Ovary (tissue), 7 donors: ENCODE measurements at regions not wholly inside any gene's neighbourhood (a gene's known extent, or its start where the extent isn't known, plus 50 kb on each side); places are given as distances from the start of the nearest gene placed in this dataset.

Source experiments
- DNase-seq, 5 donors: peaks; one replicate each; pipeline ENCODE4 v3.0.0-alpha.2; 2019 to 2020
- H3K27ac ChIP-seq, 2 donors: fragments of 200-600 bp; one replicate each; pipeline versions ENCODE4 v1.5.1 to v1.8.0; 2019 to 2022
- H3K27me3 ChIP-seq: fragments of 200-600 bp; one replicate; pipeline ENCODE4 v1.8.0; 2022
- H3K36me3 ChIP-seq: fragments of 200-600 bp; sonication (generic); one replicate; pipeline ENCODE4 v1.5.1; 2019
- H3K4me1 ChIP-seq: one replicate; pipeline ENCODE4 v1.8.1; 2013; ENCODE audit warnings: mild to moderate bottlenecking, moderate library complexity; ENCODE audit not compliant: insufficient read depth
- H3K4me3 ChIP-seq: fragments of 200-600 bp; sonication (generic); one replicate; pipeline ENCODE4 v1.5.1; 2017
- H3K9me3 ChIP-seq, 2 donors: fragments of 200-600 bp in 1 of 2; sonication (generic) in 1 of 2; one replicate each; pipeline versions ENCODE4 v1.5.1 to v1.8.1; 2013 to 2019; ENCODE audit warnings: mild to moderate bottlenecking in 1 of 2, moderate library complexity in 1 of 2
- EP300 ChIP-seq: sonication (generic); formaldehyde crosslinking; IDR thresholded peaks from one replicate; pipeline ENCODE4 v1.6.1; 2017; ENCODE audit warnings: antibody characterized with exemption
- POLR2A ChIP-seq: fragments of 450-650 bp; IDR thresholded peaks from one replicate; pipeline ENCODE4 v1.6.1; 2017; ENCODE audit warnings: antibody characterized with exemption, mild to moderate bottlenecking, moderate library complexity
- WGBS, 3 donors: extraction: QIAGEN DNeasy Blood & Tissue Kit in 1 of 3; methylation state at CpG; one replicate each; pipeline versions ENCODE4 v1.1.5 to v1.1.7; 2013 to 2017; 5-methylcytosine and 5-hydroxymethylcytosine counted together
- intact Hi-C, 4 donors: fragments of 100-400 bp; cut with DNase I; formaldehyde crosslinking; loops; one replicate each; pipeline versions ENCODE4 v1.11.0 to v1.15.1; 2022 to 2023
- TF ChIP-seq, protein P1 (sequence below), 3 donors: fragments of 450-650 bp in 2 of 3; fragments of 200-600 bp in 1 of 3; IDR thresholded peaks; one replicate each; pipeline versions ENCODE4 v1.5.1 to v1.8.0; 2016 to 2022; ENCODE audit warnings: antibody characterized with exemption in 3 of 3, mild to moderate bottlenecking in 1 of 3
- donor health status: DM: no; HTN: no; CAD: no; lungs with moderate emphysema.
- donor health status: DM: no; HTN: no; CAD: no.
- donor health status: Bipolar disorder and iron deficiency.
- donor health status: DM: no; HTN: no; CAD: no.
- donor health status: DM: yes; HTN: yes; CAD: no.

DNA sequence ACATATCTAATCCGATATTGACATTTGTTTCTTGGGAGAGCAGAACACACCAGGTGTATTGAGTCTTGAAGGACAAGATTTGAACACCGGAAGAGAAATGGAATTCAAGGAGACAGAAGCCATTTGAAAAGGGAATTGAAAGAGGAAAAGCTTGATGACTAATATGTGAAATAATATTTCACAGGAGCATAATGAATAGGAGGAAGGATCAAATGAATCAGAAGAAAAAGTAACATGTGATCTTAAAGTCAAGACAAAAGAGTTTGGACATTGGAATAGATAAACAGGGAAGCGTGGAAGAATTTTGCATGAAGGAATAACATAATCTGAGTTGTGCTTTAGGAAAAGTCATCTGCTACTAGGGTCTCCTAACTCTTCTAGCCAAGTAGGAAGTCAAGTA lies 145.5 kb upstream of the PDHA2 start:
- Histone ChIP-seq H3K27ac (no peak overlapping the region), H3K9me3 (no peaks in the 10 kb centered on the region), H3K4me1 (no peaks in the 10 kb centered on the region), H3K4me3 (no peak overlapping the region), H3K36me3 (no peaks in the 10 kb centered on the region), H3K27me3 (no peaks in the 10 kb centered on the region)
- TF ChIP-seq, protein P1, sequence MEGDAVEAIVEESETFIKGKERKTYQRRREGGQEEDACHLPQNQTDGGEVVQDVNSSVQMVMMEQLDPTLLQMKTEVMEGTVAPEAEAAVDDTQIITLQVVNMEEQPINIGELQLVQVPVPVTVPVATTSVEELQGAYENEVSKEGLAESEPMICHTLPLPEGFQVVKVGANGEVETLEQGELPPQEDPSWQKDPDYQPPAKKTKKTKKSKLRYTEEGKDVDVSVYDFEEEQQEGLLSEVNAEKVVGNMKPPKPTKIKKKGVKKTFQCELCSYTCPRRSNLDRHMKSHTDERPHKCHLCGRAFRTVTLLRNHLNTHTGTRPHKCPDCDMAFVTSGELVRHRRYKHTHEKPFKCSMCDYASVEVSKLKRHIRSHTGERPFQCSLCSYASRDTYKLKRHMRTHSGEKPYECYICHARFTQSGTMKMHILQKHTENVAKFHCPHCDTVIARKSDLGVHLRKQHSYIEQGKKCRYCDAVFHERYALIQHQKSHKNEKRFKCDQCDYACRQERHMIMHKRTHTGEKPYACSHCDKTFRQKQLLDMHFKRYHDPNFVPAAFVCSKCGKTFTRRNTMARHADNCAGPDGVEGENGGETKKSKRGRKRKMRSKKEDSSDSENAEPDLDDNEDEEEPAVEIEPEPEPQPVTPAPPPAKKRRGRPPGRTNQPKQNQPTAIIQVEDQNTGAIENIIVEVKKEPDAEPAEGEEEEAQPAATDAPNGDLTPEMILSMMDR (IDR thresholded peaks at IDR 0.05), result no peak
- TF ChIP-seq EP300 (no peak), POLR2A (no peak)
- intact Hi-C loops, result no loop called here
- DNase-seq, result no peak
- 90 to 92% (median 92%) methylated on average over 3 of the region's 3 CpGs for WGBS, 3 donors

DNA sequence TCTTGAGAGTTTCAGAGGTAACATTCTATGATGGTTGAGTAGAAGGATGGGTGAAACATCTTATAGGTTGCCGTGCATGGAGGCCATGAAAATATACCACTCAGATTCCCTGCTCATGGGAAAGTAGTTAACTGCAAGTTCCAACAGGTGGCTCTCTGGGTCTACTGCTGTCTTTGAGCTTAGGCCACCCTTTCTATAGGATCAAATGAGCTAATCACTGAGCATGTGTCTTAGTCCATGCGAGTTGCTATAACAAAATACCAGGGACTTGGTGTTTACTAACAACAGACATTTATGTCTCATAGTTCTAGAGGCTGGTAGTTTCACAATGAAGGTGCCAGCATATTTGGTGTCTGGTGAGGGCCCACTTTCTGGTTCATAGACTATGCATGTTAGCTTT lies 144.8 kb upstream of the UNC5C start:
- TF ChIP-seq POLR2A (no peak), EP300 (no peak)
- TF ChIP-seq, protein P1 (IDR thresholded peaks at IDR 0.05), result no peak
- no peaks in the 10 kb centered on the region for H3K27me3 ChIP-seq
- H3K4me1 ChIP-seq, result no peaks in the 10 kb centered on the region
- DNase-seq, result no peak
- H3K27ac ChIP-seq, result no peak overlapping the region
- 48 to 72% (median 67%) methylated on average over 2 of the region's 2 CpGs for WGBS, 3 donors
- intact Hi-C loops, result no loop called here
- no peak overlapping the region for H3K4me3 ChIP-seq
- H3K36me3 ChIP-seq, result no peaks in the 10 kb centered on the region
- H3K9me3 ChIP-seq, result no peaks in the 10 kb centered on the region

DNA sequence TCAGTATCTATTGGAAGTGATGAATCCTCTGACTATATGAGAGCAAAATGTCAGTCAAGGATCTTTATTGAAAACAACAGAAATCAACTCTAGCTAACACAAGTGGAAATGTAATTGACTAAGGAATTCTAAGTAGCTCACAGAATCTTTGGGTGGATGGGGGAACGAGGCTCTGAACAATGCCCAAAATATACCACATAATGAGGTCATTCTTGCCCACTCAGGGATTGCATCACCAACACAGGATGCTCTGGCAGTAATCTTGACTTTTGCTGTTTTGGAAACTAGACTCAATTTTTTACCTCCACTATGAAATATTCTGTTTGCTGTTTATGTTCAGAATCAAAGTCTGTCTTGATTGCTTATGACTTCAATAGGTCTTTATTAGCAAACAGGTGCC lies 127.4 kb upstream of the UNC5C start:
- Histone ChIP-seq H3K27ac (no peak overlapping the region), H3K9me3 (no peaks in the 10 kb centered on the region), H3K4me3 (no peak overlapping the region), H3K27me3 (no peaks in the 10 kb centered on the region), H3K36me3 (no peaks in the 10 kb centered on the region), H3K4me1 (peaks cover 2% of the 10 kb centered on the region)
- no peak for TF ChIP-seq POLR2A
- no peak for TF ChIP-seq EP300
- TF ChIP-seq, protein P1 (IDR thresholded peaks at IDR 0.05), result no peak
- intact Hi-C loops, result no loop called here
- 70 to 85% (median 79%) methylated on average over 1 of the region's 1 CpG for WGBS, 3 donors
- DNase-seq, result no peak

DNA sequence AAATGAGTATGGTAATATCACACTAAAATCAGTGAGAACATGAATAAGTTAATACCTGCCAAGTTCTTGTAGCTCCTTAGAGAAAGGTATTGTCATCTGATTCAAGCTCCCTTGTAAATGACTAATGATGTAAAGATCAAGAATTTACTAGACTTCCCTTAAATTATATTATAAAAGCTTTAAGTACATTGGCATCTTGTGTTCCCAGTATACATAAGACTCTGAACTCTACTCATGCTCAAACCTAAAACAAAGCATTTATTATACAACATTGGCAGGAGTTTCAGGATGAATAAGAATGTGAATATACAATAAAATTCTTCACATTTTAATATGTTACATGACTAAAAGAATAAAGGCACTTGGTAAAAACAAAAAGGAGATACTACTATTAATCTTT lies 126.8 kb upstream of the UNC5C start:
- Histone ChIP-seq H3K4me3 (no peak overlapping the region), H3K27me3 (no peaks in the 10 kb centered on the region), H3K9me3 (no peaks in the 10 kb centered on the region), H3K27ac (no peak overlapping the region), H3K4me1 (peaks cover 2% of the 10 kb centered on the region), H3K36me3 (no peaks in the 10 kb centered on the region)
- no peak for DNase-seq
- intact Hi-C loops, result no loop called here
- TF ChIP-seq EP300 (no peak), POLR2A (no peak)
- TF ChIP-seq, protein P1 (IDR thresholded peaks at IDR 0.05), result no peak

DNA sequence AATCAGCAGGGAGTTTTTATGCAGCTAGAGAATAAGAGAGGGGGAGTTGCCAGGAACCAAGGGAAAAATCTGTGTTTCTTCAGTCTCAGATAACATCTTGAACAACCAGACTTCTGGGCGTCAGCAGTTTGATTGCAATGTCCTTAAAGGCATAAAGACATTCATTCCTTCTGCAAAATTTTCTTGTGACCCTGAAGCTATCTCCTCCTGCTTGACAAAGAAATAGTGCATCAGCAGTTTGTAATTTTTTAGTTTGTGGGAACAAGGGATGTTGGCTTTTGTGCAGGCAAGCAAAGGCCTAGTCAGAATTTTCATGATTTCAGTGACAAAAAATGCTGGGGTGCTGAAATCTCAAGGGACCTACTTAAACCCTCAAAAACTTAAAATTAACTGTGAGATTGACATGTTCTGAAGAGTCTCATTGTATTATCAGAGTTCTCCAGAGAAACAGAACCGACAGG lies 125.8 kb upstream of the UNC5C start:
- no peak for TF ChIP-seq EP300
- no peak overlapping the region for H3K4me3 ChIP-seq
- H3K27me3 ChIP-seq, result no peaks in the 10 kb centered on the region
- H3K4me1 ChIP-seq, result peaks cover 2% of the 10 kb centered on the region
- no peaks in the 10 kb centered on the region for H3K9me3 ChIP-seq
- no peak for DNase-seq
- 16 to 21% (median 17%) methylated on average over 2 of the region's 2 CpGs for WGBS, 3 donors
- H3K27ac ChIP-seq, result no peak overlapping the region
- H3K36me3 ChIP-seq, result no peaks in the 10 kb centered on the region
- intact Hi-C loops, result no loop called here
